ENCODE measurements at regions not wholly inside any gene's neighbourhood (a gene's known extent, or its start where the extent isn't known, plus 50 kb on each side); places are given as distances from the start of the nearest gene placed in this dataset.

GRCh38 chr2:204331988-204332387, 213.3 kb upstream of the PARD3B start:
- H3K9me3 Mint-ChIP-seq: no peaks in the 10 kb centered on the region
- H3K27me3 Mint-ChIP-seq (ENCODE audit: low read depth): peaks cover 21% of the 10 kb centered on the region
- H3K4me1 Mint-ChIP-seq: peaks cover 20% of the 10 kb centered on the region
- no peak overlapping the region for H3K27ac Mint-ChIP-seq
- no peaks in the 10 kb centered on the region for H3K36me3 Mint-ChIP-seq (ENCODE audit: low read depth)
- TF ChIP-seq CTCF (IDR thresholded peaks at IDR 0.05; ENCODE audit: unreplicated experiment in 3 of 3): no peak
- no peak overlapping the region for H3K4me3 Mint-ChIP-seq

- no peak for TF ChIP-seq CTCF (IDR thresholded peaks at IDR 0.05; ENCODE audit: unreplicated experiment in 3 of 3)
- peaks cover 27% of the 10 kb centered on the region for H3K4me1 Mint-ChIP-seq
- H3K4me3 Mint-ChIP-seq: no peak overlapping the region
- peaks cover 17% of the 10 kb centered on the region for H3K27me3 Mint-ChIP-seq (ENCODE audit: low read depth)
- peaks cover 2% of the 10 kb centered on the region for H3K9me3 Mint-ChIP-seq
- peak overlapping the region in 1 of 3 experiments; percentile 33 for H3K27ac Mint-ChIP-seq
- H3K36me3 Mint-ChIP-seq (ENCODE audit: low read depth): no peaks in the 10 kb centered on the region
Observed at GRCh38 chr2:204332706-204333105, 212.6 kb upstream of the PARD3B start.

DNA sequence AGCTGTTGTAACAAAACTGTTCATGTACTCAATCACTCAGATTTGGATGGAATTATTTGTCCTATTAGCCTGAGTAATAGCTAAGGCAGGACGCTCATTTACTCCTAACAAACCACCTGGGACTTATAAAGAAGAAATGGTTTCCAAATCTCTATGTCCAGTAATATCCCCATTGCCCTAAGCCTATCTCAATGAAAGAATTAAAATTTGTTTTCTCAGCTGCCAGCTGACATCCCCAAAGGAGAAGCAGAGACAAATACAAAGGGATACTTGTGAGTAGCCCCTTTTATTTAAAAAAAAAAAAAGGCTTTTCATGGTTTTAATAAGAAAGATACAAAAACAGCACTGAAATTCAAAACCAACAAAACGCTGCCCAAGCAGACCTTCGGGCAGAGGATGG, 211.4 kb upstream of the PARD3B start:
- no peak for TF ChIP-seq CTCF (IDR thresholded peaks at IDR 0.05; ENCODE audit: unreplicated experiment in 3 of 3)
- H3K27me3 Mint-ChIP-seq (ENCODE audit: low read depth): peaks cover 8% of the 10 kb centered on the region
- H3K9me3 Mint-ChIP-seq: peaks cover 3% of the 10 kb centered on the region
- H3K27ac Mint-ChIP-seq: no peak overlapping the region
- peaks cover 27% of the 10 kb centered on the region for H3K4me1 Mint-ChIP-seq
- H3K36me3 Mint-ChIP-seq (ENCODE audit: low read depth): no peaks in the 10 kb centered on the region
- no peak overlapping the region for H3K4me3 Mint-ChIP-seq

GRCh38 chr2:204335451-204336058, 209.7 kb upstream of the PARD3B start:
- no peak overlapping the region for H3K4me3 Mint-ChIP-seq
- peaks cover 8% of the 10 kb centered on the region for H3K27me3 Mint-ChIP-seq (ENCODE audit: low read depth)
- peaks cover 27% of the 10 kb centered on the region for H3K4me1 Mint-ChIP-seq
- peak overlapping the region; percentile 35 to 74 (median 41) for H3K27ac Mint-ChIP-seq
- peaks cover 8% of the 10 kb centered on the region for H3K9me3 Mint-ChIP-seq
- H3K36me3 Mint-ChIP-seq (ENCODE audit: low read depth): no peaks in the 10 kb centered on the region
- TF ChIP-seq CTCF (IDR thresholded peaks at IDR 0.05; ENCODE audit: unreplicated experiment in 3 of 3): no peak

GRCh38 chr2:204336153-204336744, 209.0 kb upstream of the PARD3B start:
- Mint-ChIP-seq H3K4me3 (no peak overlapping the region), H3K36me3 (ENCODE audit: low read depth) (no peaks in the 10 kb centered on the region), H3K27me3 (ENCODE audit: low read depth) (peaks cover 8% of the 10 kb centered on the region), H3K27ac (peak overlapping the region; percentile 35 to 74 (median 41)), H3K4me1 (peaks cover 27% of the 10 kb centered on the region), H3K9me3 (peaks cover 8% of the 10 kb centered on the region)
- TF ChIP-seq CTCF (IDR thresholded peaks at IDR 0.05; ENCODE audit: unreplicated experiment in 3 of 3): no peak

DNA sequence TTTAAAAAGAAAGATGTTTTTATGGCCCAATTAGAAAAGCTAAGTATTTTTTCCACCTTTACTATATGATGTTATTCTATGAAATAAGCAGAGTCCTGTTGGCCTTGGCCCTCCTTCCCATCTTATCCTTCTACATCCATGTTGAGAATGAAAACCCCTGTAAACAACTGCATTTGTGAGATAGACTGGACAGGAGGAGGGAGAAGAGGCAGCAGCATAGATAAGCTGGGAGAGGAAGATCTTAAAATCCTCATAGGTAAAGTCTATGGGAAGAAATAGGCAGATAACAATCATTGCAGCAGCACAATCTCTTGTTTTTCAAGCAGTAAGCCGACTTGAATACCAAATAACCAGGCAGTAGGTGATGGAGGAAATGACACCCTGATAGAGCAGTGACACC, 207.6 kb upstream of the PARD3B start:
- TF ChIP-seq CTCF (IDR thresholded peaks at IDR 0.05; ENCODE audit: unreplicated experiment in 3 of 3): no peak
- H3K4me1 Mint-ChIP-seq: peaks cover 27% of the 10 kb centered on the region
- H3K36me3 Mint-ChIP-seq (ENCODE audit: low read depth): no peaks in the 10 kb centered on the region
- peaks cover 8% of the 10 kb centered on the region for H3K9me3 Mint-ChIP-seq
- no peaks in the 10 kb centered on the region for H3K27me3 Mint-ChIP-seq (ENCODE audit: low read depth)
- no peak overlapping the region for H3K27ac Mint-ChIP-seq
- H3K4me3 Mint-ChIP-seq: no peak overlapping the region

Measured in nephron (organoid).